NCI-H1048 (cell line): ENCODE measurements at regions not wholly inside any gene's neighbourhood (a gene's known extent, or its start where the extent isn't known, plus 50 kb on each side); places are given as distances from the start of the nearest gene placed in this dataset.

Experiments
- DNase-seq: peaks from one replicate; lab custom pipeline; 2025; lab: John Stamatoyannopoulos, UW

DNA sequence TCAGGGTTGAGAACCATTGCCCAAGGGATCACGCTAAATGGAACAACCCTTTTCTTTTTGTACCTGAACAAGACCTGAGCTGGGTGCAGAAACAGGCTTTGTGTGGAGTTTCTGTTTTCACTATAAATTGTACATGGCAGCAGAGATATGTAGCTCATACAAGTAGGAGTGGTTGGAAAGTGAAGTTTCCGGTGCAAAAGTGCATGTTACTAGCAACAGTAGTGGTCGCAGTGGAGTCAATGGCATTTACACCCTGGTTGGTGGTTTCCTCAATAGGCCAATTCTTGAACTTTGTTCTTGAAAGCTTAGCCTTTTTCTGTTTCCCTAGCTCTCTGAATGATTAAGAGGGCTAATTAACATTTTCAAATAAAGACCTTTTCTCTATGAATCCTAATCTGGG is 170.7 kb downstream of the NEBL start:
- no peak for DNase-seq

DNA sequence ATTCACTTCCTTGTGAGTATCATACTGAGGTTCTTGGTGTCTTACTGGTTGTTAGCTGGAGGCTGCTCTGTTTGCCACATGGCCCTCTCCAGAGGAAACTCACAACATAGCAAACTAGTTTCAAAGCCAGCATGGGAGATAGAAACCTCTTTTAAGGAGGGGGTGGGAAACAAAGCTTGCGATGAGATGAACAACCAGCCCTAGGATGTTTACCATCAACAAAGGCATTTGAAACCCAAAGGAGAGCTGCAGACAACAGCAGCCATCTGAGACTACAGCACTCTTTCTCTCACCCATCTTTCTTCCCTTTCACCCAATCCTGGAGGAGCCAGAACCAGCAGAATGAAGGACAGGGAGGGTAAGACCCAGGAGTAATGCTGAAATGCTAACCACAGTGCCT is 182.1 kb downstream of the NEBL start:
- no peak for DNase-seq

DNA sequence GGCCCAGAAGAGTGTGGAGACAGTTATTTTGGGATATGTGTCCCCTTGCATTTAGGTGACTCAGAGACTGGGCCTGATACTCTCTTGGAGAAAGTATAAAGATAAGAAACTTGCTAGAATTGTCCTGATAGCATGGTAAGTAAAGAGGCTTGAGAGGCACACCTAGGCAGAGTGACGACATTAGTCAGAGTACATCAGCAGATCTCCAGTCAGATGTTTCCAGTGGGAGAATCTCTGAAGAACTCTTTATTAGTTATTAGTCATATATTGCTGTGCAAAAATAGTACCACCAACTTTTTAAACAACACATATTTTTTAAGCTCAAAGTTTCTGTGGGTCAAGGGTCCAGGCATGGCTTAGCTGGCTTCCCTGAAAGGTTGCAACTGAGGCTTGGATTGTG is 182.6 kb downstream of the NEBL start:
- no peak for DNase-seq

DNA sequence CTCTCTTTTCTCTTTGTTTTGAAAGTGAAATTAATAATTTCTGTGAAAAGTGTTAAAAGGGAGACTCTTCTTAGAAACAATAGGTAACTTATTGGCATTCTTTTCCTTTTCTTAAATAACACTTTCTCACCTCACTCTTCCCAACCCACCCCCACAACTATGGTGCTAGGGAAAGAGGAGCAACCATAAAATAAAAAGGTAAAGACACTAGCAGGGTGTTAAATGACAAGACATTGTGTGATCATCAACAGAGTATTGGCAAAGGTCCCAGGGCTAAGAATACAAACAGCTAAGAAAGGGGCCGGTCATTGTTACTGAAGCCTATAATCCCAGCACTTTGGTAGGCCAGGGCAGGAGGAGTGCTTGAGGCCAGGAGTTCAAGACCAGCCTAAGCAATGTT is 183.7 kb downstream of the NEBL start:
- DNase-seq, result no peak

DNA sequence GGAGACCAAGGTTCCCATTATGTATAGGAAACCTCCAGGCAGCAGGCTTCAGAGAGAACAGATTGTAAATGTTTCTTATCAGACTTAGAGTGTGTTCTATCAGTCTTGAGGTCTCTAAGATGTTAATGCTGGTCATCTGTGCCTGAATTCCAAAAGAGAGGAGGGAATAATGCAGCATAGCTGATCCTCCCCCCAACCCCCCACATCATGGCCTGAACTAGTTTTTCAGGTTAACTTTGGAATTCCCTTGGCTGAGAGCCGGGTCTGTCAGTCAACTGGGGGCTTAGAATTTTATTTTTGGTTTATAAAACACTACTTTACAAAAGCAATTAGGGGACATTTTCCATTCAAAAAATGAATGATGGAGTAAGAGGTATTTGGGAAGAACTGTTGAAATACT is 184.3 kb downstream of the NEBL start:
- DNase-seq, result no peak

DNA sequence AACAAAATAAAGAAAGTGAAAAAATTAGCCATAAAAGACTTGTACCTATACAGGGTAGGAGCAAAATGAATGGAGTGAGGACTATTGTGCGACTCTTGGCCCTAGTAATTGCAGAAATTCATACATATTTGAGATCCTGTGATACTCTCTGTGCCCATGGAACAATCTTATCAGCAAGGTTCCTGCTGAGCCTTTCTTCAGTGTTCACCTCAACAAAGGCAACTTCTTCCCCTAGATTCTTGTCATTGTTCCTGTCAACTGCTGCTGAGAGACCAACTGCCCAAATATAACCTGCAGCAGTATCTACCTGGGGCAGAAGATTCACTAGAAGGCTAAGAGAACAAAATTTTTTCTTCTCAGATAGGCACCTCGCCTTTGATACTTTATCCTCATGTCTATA is 187.4 kb downstream of the NEBL start:
- DNase-seq, result no peak

DNA sequence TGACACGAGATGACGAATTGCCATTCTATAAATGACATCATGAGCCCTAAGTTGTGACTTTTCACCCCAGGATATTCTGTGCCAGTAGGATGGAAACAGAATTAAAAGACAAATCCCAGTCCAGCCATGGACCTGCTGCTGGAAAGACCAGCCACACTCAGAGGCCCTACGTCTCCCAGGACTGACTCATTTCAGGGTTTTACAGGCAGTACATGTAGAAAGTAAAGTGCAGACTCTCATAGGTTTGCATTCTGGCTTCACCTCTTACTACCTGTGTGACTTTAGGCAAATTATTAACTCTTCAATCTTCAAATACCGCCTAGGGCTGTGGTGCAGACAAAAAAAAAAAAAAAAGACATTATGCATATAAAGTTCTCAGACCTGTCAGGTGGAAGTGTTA is 188.8 kb downstream of the NEBL start:
- DNase-seq, result no peak

DNA sequence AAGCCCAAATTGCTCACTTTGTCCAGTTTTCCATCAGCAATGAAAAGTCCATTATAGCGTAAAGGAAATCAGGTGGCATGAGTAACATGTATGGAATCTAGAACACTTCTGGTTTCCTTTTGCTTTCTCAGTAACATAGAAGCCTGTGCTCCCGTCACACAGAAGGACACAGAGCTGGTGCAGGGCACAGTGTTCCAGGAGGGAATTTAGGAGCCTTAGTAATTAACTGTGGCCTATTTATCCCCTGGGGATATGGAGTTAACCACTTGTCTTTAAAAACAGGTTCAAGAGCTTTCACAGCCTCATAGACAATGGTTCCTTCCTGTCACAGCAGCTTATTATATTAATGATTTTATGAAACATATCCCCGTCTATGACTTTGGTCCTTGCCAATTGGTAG is 189.9 kb downstream of the NEBL start:
- no peak for DNase-seq

DNA sequence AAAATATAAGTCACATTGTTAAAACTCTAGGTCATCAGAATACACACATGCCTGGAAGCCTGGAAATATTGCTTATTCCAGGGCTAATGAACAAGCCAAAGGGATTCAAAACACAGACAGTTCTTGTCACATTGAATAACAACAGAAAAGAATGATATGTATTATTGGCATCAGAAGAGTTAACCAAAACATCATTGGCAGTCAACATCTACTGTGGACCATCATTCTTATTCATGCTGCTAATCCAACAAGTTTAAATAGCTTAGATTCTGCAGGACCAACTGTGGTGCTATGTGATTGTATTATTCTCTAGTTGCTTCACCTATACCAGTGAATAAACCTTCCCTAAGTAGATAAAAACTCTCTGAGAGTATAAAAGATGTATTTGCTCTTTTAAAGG is 198.3 kb downstream of the NEBL start:
- no peak for DNase-seq

DNA sequence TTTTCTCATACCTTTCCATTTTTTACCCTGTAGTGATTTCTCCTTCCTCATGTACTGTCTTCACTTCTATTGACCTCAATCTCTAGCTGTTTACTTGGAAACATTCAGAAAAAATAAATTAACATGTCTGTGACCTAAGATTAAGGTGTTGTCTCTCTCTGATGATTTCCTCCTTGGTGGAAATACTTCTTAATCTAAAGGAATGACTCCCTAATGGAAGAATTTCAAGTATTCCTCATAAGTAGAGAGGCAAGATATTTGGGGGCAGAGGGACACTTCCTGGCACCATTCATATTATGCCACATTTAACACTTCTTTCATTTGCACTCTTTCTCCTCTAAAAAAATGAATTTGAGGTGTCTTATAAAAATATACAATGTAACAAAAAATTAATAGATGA is 202.8 kb downstream of the NEBL start:
- DNase-seq, result no peak

DNA sequence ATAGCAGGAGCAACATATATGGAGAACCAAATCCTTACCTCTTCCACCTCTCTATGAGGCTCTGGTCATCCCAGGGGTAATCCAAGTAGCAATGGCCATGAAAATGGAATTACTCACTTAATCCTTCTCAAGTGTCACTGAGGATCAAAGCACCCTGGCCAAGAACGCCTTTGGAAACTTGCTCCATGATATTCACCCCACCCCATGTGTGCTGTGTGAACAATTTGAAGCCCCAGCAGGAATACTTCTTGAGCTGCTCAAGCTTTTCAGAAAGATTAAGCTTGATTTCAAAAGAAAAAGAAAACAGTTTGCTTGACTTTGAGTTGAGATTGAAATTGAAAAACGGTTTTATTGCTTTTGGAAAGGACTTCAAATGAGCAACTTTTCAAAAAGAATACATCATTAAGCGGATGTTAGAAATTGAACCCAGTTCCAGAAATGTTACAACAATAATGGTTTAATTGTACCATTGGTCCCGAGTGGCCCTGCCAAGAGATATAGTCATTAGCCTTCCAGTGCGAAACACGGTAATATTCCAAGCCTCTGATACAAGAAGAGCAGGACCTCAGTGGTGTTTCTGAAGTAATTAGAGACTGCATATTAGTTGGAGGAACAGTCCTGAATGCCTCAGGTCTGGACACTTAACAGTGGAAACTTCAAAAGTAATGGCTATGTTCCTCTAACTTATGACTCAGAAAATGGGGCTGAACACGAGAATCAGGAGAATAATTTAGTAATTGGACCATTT is 208.1 kb downstream of the NEBL start:
- DNase-seq, result no peak

DNA sequence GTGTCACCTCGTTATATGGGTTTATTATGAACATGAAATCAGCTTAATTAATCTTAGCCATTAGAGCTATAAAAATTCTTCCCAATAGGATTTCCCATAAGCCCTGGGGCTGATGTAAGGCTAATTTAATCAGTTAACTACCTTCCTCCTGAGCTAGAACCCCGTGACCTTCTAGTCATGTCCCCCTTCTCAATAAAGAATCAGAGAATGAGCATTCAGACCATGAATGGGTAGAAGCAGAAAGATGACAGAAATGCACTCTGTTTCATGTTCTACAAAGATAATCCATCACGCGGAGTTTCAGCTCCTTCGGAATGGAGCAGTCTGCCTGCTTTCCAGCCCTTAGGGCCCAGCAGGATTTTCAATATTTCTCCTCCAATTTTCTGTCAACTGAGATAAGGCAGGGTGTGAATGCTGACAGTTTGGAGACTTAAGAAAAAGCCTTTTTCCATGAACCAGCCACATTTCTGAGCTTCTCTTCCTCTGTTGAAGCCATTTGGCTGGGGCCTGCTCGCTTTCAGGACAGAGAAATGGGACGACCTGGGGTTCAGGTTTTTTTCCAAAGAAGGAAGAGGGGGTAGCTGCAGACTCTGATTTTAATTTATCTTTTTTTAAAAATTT is 211.0 kb downstream of the NEBL start:
- DNase-seq, result no peak

DNA sequence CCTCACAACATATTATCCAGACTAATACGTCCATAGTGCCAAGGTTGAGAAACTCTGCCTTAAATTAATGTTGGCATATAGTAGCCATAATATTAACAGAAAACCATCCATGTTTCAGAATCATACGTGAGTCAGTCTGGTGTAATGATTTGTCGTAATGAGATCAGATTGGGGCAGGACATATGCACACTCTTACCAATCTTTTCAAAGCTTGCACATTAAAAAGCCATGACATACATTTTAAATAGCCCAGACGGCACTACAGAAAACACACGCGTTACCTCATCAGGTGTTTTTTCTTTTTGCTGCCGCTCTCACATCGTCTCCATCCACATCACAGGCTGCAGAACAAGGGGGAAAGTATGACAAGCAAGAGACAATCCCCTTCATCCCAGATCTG is 211.6 kb downstream of the NEBL start:
- DNase-seq, result no peak

DNA sequence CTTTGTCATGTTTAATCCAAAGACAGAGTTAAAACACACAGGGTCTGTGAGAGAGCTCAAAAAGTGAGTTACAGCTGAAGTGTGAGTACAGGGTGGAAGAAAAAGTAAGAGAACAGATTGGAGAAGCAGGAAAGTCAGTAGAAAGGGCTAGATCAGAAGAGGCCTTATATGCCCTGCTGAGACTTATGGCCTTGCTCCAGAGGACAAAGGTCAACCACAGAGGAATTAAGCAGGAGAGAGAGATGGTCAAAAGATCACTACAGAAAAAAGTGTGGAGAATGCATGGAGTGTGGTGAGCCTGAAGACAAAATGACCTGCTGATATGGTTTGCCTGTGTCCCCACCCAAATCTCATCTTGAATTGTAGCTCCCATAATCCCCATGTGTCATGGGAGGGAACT is 213.8 kb downstream of the NEBL start:
- DNase-seq, result no peak

DNA sequence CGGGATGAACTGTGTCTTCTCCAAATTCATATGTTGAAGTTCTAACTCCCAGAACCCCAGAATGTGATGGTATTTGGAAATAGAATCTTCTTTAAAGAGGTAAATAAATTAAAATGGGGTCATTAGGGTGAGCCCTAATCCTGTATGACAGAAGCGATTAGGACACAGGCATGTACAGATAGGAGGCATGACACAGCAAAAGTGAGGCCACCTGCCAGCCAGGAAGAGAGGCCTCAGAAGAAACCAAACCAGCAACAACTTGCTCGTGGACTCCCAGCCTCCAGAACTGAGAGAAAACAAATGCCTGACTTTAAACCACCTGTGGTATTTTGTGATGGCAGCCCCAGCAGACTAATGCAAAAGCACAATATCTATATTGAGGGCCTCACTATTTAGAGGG is 214.3 kb downstream of the NEBL start:
- DNase-seq, result no peak

DNA sequence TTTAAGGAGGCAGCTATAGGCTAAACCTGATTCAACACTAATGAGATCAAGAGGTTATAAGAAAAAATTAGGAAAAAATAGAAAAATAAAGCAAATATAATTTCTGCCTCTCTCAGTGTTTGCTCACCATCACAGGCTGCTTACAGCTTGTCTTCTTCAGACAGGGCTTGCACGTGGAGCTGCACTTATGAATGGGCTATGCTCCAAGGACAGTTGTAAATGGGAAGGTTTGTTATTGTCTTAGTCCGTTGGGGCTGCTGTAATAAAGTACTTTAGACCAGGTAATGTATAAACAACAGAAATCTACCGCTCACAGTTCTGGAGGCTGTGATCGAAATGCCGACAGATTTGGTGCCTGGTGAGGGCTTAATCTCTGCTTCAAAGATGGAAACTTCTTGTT is 219.8 kb downstream of the NEBL start:
- DNase-seq, result no peak

DNA sequence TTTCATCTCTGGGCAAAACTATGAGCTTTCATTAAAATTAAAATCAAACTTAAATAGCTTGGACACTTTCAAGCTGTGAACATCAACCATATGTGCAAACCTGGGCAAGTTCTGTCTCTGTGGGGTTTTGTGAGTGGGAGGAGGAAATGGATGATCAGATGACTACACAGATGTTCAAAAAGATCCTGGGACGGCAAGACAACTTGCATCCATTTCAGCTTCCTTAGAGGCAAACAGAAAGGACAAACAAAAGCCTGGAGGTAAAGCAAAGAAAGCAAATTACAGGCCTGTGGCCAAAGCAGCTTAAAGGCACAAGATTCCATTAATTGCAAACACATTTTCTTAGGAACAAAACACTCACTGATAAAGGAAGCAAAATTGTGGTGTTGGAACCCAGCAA is 222.2 kb downstream of the NEBL start:
- no peak for DNase-seq

DNA sequence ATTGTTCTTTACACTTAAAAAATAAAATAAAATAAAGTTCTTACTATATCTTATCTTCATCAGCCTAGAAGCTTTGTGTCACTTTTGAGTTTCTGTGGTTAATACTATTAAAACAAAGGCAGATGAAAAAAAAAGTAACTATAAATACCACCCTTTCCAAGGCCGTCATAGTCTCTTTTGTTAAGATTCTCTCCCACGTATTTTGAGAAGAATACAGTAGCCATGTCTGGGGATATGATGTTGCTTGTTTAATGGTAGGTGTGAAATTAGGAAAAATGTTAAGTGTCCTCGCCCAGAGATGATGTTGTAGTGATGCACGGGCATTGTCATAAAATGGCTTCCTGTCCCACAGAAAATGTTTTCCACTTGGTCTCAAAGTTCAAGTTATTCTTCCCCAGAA is 223.9 kb downstream of the NEBL start:
- no peak for DNase-seq

DNA sequence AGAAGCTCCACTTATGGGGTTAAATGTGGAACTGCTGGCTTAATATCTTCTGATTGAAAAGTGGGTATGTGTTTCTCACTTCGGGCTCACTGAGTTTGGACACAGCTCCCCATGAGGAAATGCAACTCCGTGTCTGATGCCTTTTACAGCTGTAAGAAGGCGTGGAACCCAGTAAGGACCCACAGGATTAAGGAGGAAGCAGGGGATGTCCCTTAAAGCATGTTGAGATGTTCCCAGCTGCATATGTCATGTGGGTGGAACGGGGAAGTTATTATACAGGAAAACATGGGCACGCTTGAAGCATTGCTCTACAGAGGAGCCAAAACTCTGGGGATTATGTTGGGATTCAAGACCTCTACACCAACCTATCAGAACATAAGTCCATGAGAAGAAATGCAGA is 224.4 kb downstream of the NEBL start:
- no peak for DNase-seq

DNA sequence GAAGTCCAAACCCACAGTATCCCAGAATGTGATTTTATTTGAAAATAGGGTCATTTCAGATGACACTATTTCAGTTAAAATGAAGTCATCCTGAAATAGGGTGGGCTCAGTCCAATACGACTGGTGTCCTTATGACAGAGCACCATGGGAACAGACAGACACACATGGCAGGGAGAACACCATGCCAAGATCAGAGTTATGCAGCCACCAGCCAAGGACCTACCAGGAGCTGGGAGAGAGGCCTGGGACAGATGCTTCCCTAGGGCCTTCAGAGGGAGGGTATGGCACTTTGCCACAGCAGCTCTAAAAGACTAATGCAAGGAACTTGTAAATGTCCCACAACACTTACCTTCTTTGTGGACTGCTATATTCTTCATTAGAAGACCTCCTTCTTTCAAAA is 226.5 kb downstream of the NEBL start:
- DNase-seq, result no peak

DNA sequence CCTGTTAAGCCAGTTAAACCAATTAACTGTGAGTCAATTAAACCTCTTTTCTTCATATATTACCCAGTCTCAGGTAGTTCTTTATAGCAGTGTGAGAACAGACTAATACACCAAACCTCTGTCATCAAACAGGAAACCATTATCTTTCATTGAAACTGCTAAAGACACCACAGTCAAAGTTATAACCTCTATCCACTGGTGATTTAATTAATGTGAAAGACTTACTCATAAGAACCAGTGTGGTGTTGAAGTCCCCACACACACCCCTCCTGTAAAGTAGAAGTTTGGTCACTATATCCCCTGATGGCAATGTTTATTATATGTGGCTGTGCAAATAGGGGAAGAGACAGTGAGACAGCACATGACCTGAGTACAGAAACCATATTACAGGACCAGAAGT is 228.1 kb downstream of the NEBL start:
- DNase-seq, result no peak

DNA sequence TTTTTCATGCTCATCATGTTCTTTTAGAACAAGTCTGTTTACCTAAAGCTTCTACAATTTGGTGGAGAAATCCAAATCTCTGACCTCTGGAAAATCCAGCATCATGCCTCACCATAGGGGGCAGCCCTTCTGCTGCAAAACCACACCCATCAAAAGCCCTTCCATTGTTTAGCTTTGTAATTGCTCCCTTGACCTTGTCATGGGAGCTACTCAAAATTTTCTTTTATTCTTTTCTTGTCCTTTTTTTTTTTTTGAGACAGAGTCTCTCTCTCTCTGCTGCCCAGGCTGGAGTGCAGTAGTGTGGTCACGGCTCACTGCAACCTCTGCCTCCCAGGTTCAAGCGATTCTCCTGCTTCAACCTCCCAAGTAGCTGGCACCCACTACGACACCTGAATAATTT is 234.4 kb downstream of the NEBL start:
- DNase-seq, result no peak

DNA sequence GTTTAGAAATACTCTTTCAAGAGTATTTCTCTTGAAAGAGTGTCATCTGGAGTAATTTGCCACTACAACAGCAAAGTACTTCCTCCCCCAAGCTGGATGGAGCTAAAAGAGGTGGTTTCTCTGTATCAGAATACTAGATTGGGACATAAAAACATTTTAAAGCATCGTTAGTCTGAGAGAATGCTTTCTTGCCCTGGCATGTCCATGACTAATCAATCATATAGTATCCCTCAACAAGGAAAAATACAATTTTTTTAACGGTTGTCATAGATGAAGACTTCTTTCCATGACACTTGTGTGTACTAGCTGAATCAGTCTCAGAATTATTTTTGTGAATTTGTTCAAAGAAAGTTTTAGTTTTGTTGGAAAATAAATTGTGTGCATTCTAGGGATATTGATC is 237.9 kb downstream of the NEBL start:
- DNase-seq, result no peak

DNA sequence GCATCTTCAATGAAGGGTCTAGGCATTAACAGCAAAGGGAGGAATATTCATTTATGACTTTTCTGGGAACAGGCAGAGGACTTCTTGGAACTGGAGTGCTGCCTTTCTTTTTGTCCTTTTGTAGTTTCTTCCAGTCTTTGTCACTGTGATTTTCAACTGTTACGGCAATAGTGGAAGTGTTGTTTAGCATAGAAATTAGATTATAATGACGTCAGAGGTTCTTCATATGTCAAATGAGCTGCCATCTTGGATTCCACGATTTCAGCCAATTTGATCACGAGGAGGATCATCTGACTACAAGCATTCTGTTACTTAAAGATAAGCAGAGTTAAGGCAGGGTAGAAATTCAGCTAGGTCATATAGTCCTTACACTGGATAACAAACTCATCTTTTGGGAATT is 239.0 kb downstream of the NEBL start:
- DNase-seq, result no peak
